Neural cell (in vitro differentiated cells): ENCODE measurements at regions not wholly inside any gene's neighbourhood (a gene's known extent, or its start where the extent isn't known, plus 50 kb on each side); places are given as distances from the start of the nearest gene placed in this dataset.

Source experiments
- H2AFZ ChIP-seq: fragments of 200-600, 300-800 bp; sonication (generic), shearing (Covaris generic); 2 replicates; pipeline ENCODE4 v1.6.0; 2014; ENCODE audit warnings: low read depth, mild to moderate bottlenecking, antibody characterized with exemption, low read length, moderate library complexity
- H3F3A ChIP-seq: fragments of 200-600 bp; shearing (Covaris generic); 2 replicates; pipeline ENCODE4 v1.6.1; 2016; ENCODE audit warnings: mild to moderate bottlenecking, moderate library complexity, mixed read lengths, antibody characterized with exemption, low read length; ENCODE audit not compliant: insufficient read depth, poor library complexity, severe bottlenecking
- H3K27ac ChIP-seq: fragments of 200-600, 300-800 bp; sonication (generic), shearing (Covaris generic); 2 replicates; pipeline ENCODE4 v1.5.1; 2014; ENCODE audit warnings: mild to moderate bottlenecking, low read length, moderate library complexity
- H3K27me3 ChIP-seq: fragments of 300-800, 200-600 bp; sonication (generic), shearing (Covaris generic); 2 replicates; pipeline ENCODE4 v1.6.0; 2014; ENCODE audit warnings: mild to moderate bottlenecking, low read depth, low read length, moderate library complexity; ENCODE audit not compliant: insufficient read depth
- H3K36me3 ChIP-seq: fragments of 300-800, 200-600 bp; sonication (generic), shearing (Covaris generic); 2 replicates; pipeline ENCODE4 v1.5.1; 2014; ENCODE audit warnings: mild to moderate bottlenecking, antibody characterized with exemption, low read length, moderate library complexity; ENCODE audit not compliant: insufficient read depth
- H3K4me2 ChIP-seq: fragments of 300-800, 200-600 bp; sonication (generic), shearing (Covaris generic); 2 replicates; pipeline ENCODE4 v1.6.0; 2014; ENCODE audit warnings: mild to moderate bottlenecking, low read length
- H3K4me3 ChIP-seq: fragments of 300-800, 200-600 bp; sonication (generic), shearing (Covaris generic); 2 replicates; pipeline ENCODE4 v1.5.1; 2014; ENCODE audit warnings: mild to moderate bottlenecking, low read length, moderate library complexity
- H3K79me2 ChIP-seq: fragments of 200-600 bp; shearing (Covaris generic); replicated peaks from 2 replicates; pipeline ENCODE4 v1.6.0; 2014; ENCODE audit warnings: mild to moderate bottlenecking, low read length, moderate library complexity; ENCODE audit not compliant: insufficient read depth
- H3K9ac ChIP-seq: fragments of 300-800, 200-600 bp; sonication (generic), shearing (Covaris generic); 2 replicates; pipeline ENCODE4 v1.6.1; 2016; ENCODE audit warnings: mild to moderate bottlenecking, low read length, mixed read lengths
- H3K9me2 ChIP-seq: fragments of 200-600 bp; shearing (Covaris generic); 2 replicates; pipeline ENCODE4 v1.6.1; 2016; ENCODE audit warnings: mild to moderate bottlenecking, low read length, mixed read lengths; ENCODE audit not compliant: insufficient read depth
- H3K9me3 ChIP-seq: fragments of 200-600, 300-800 bp; sonication (generic), shearing (Covaris generic); 2 replicates; pipeline ENCODE4 v1.6.1; 2016; ENCODE audit warnings: mild to moderate bottlenecking, mixed run types, low read length, moderate library complexity, mixed read lengths
- H4K20me1 ChIP-seq: fragments of 200-600 bp; shearing (Covaris generic); 2 replicates; pipeline ENCODE4 v1.6.1; 2016; ENCODE audit warnings: mild to moderate bottlenecking, mixed run types; ENCODE audit not compliant: insufficient read depth
- EP300 ChIP-seq: fragments of 450-650 bp; conservative IDR thresholded peaks from 2 replicates; pipeline ENCODE4 v1.6.1; 2014; ENCODE audit warnings: antibody characterized with exemption, mild to moderate bottlenecking, moderate library complexity; ENCODE audit not compliant: poor library complexity, severe bottlenecking
- EZH2 ChIP-seq: fragments of 200-600, 300-800 bp; shearing (Covaris generic), sonication (generic); IDR thresholded peaks from 2 replicates; pipeline ENCODE4 v1.6.1; 2014; ENCODE audit warnings: antibody characterized with exemption, low read length, borderline replicate concordance, mild to moderate bottlenecking; ENCODE audit not compliant: insufficient read depth, poor library complexity, severe bottlenecking
- MXI1 ChIP-seq: fragments of 450-650 bp; conservative IDR thresholded peaks from 2 replicates; pipeline ENCODE4 v1.6.1; 2014; ENCODE audit warnings: antibody characterized with exemption, mild to moderate bottlenecking; ENCODE audit not compliant: poor library complexity, severe bottlenecking
- POLR2AphosphoS5 ChIP-seq: IDR thresholded peaks from 2 replicates; pipeline ENCODE4 v1.6.1; 2012
- RAD21 ChIP-seq: fragments of 450-650 bp; conservative IDR thresholded peaks from 2 replicates; pipeline ENCODE4 v1.6.1; 2014; ENCODE audit warnings: antibody characterized with exemption, mild to moderate bottlenecking, moderate library complexity
- SMC3 ChIP-seq: fragments of 450-650 bp; conservative IDR thresholded peaks from 2 replicates; pipeline ENCODE4 v1.6.1; 2014; ENCODE audit warnings: antibody characterized with exemption, mild to moderate bottlenecking, moderate library complexity; ENCODE audit not compliant: poor library complexity
- TAF1 ChIP-seq: IDR thresholded peaks from 2 replicates; pipeline ENCODE4 v1.6.1; 2012; ENCODE audit warnings: low read depth
- TF ChIP-seq, protein P1 (sequence below): IDR thresholded peaks from 2 replicates; pipeline ENCODE4 v1.6.1; 2012; ENCODE audit warnings: borderline replicate concordance
- TF ChIP-seq, protein P2 (sequence below): fragments of 450-650 bp; IDR thresholded peaks from 2 replicates; pipeline ENCODE4 v1.5.1; 2014; ENCODE audit warnings: antibody characterized with exemption, mild to moderate bottlenecking, moderate library complexity; ENCODE audit not compliant: poor library complexity, severe bottlenecking

DNA sequence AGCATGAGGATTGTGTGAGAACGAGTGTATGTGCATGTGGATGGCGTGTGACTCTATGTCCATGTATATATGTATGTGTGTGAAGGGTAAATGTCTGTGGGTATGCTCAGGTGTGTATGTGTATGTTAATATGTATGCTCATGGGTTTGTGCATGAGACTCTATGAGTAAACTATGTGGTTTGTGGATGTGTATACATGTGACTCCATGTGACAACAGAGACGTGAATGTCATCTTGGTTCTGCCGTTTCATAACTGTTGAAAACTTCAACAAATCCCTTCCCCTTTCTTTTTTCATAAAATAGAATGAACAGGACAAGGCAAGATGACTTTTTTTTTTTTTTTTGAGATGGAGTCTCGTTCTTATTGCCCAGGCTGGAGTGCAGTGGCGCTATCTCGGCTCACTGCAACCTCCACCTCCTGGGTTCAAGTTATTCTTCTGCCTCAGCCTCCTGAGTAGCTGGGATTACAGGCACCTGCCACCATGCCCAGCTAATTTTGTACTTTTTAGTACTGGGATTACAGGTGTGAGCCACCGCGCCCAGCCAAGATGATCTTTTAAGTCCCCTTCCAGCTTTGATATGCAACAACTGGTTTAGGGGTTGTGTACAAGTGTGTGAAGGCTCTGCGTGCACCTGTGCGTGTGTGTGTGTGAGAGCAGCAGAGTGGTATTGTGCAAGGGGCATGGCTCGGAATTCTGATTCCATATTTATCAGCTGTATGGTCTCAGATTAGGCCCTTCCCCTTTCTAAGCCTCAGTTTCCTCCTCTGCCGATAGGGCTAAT lies 106.3 kb downstream of the EBNA1BP2 start:
- H3K4me2 ChIP-seq: no peak overlapping the region
- H3K27me3 ChIP-seq: no peaks in the 10 kb centered on the region
- no peak overlapping the region for H3K9ac ChIP-seq
- H4K20me1 ChIP-seq: no peaks in the 10 kb centered on the region
- H3K27ac ChIP-seq: no peak overlapping the region
- TF ChIP-seq RAD21 (no peak), EZH2 (no peak), POLR2AphosphoS5 (no peak), SMC3 (no peak), EP300 (no peak), TAF1 (no peak), MXI1 (no peak)
- TF ChIP-seq, protein P1, sequence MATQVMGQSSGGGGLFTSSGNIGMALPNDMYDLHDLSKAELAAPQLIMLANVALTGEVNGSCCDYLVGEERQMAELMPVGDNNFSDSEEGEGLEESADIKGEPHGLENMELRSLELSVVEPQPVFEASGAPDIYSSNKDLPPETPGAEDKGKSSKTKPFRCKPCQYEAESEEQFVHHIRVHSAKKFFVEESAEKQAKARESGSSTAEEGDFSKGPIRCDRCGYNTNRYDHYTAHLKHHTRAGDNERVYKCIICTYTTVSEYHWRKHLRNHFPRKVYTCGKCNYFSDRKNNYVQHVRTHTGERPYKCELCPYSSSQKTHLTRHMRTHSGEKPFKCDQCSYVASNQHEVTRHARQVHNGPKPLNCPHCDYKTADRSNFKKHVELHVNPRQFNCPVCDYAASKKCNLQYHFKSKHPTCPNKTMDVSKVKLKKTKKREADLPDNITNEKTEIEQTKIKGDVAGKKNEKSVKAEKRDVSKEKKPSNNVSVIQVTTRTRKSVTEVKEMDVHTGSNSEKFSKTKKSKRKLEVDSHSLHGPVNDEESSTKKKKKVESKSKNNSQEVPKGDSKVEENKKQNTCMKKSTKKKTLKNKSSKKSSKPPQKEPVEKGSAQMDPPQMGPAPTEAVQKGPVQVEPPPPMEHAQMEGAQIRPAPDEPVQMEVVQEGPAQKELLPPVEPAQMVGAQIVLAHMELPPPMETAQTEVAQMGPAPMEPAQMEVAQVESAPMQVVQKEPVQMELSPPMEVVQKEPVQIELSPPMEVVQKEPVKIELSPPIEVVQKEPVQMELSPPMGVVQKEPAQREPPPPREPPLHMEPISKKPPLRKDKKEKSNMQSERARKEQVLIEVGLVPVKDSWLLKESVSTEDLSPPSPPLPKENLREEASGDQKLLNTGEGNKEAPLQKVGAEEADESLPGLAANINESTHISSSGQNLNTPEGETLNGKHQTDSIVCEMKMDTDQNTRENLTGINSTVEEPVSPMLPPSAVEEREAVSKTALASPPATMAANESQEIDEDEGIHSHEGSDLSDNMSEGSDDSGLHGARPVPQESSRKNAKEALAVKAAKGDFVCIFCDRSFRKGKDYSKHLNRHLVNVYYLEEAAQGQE: no peak
- TF ChIP-seq, protein P2, sequence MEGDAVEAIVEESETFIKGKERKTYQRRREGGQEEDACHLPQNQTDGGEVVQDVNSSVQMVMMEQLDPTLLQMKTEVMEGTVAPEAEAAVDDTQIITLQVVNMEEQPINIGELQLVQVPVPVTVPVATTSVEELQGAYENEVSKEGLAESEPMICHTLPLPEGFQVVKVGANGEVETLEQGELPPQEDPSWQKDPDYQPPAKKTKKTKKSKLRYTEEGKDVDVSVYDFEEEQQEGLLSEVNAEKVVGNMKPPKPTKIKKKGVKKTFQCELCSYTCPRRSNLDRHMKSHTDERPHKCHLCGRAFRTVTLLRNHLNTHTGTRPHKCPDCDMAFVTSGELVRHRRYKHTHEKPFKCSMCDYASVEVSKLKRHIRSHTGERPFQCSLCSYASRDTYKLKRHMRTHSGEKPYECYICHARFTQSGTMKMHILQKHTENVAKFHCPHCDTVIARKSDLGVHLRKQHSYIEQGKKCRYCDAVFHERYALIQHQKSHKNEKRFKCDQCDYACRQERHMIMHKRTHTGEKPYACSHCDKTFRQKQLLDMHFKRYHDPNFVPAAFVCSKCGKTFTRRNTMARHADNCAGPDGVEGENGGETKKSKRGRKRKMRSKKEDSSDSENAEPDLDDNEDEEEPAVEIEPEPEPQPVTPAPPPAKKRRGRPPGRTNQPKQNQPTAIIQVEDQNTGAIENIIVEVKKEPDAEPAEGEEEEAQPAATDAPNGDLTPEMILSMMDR: no peak
- H3K79me2 ChIP-seq: no peaks in the 10 kb centered on the region
- H3F3A ChIP-seq: no peaks in the 10 kb centered on the region
- H2AFZ ChIP-seq: no peak overlapping the region
- no peak overlapping the region for H3K4me3 ChIP-seq
- H3K9me2 ChIP-seq: no peaks in the 10 kb centered on the region
- no peaks in the 10 kb centered on the region for H3K9me3 ChIP-seq
- no peaks in the 10 kb centered on the region for H3K36me3 ChIP-seq

DNA sequence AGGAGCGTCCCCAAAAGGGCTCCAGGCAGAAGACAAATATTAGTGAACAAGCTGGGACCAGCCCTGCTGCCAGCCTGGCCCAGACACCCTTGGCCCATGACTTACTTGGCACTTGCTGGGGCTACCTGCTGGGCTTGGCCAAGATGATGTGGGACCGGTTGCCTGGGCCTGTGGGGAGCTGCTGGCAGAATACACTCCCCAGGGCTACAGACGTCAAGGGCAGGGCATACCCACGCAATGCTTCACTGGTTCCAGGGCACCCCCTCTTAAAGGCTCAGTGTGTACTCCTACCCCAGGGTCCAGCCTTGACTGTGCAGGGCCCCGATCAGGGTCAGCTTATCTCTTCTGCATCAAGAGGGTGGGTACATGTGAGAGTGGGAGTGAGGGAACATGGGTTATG lies 106.5 kb upstream of the SLC2A1 start:
- H3K27me3 ChIP-seq: no peaks in the 10 kb centered on the region
- H3K27ac ChIP-seq: no peak overlapping the region
- H3K9me3 ChIP-seq: no peaks in the 10 kb centered on the region
- no peak overlapping the region for H3K4me2 ChIP-seq
- no peak for TF ChIP-seq SMC3
- TF ChIP-seq, protein P2: no peak
- no peak for TF ChIP-seq POLR2AphosphoS5
- TF ChIP-seq RAD21: no peak
- no peak for TF ChIP-seq EP300
- TF ChIP-seq MXI1: no peak
- TF ChIP-seq TAF1: no peak
- TF ChIP-seq EZH2: no peak
- H3K79me2 ChIP-seq: no peaks in the 10 kb centered on the region
- H3K9ac ChIP-seq: no peak overlapping the region
- no peak overlapping the region for H3K4me3 ChIP-seq
- H3K36me3 ChIP-seq: no peaks in the 10 kb centered on the region
- H3K9me2 ChIP-seq: no peaks in the 10 kb centered on the region
- H4K20me1 ChIP-seq: no peaks in the 10 kb centered on the region
- H3F3A ChIP-seq: no peaks in the 10 kb centered on the region
- no peak overlapping the region for H2AFZ ChIP-seq
